ENCODE measurements at regions not wholly inside any gene's neighbourhood (a gene's known extent, or its start where the extent isn't known, plus 50 kb on each side); places are given as distances from the start of the nearest gene placed in this dataset.
A peak's percentile ranks its signal among the peaks of the same experiment; 100 is the strongest.

- Mint-ChIP-seq H3K4me3 (ENCODE audit: low read depth, unreplicated experiment) (peak overlapping the region; percentile 52), H3K36me3 (ENCODE audit: insufficient read depth, unreplicated experiment) (no peaks in the 10 kb centered on the region), H3K4me1 (ENCODE audit: low read depth, unreplicated experiment) (peaks cover 1% of the 10 kb centered on the region), H3K27me3 (ENCODE audit: unreplicated experiment) (no peaks in the 10 kb centered on the region), H3K27ac (ENCODE audit: unreplicated experiment) (peak overlapping the region; percentile 67), H3K9me3 (ENCODE audit: low read depth, unreplicated experiment) (no peaks in the 10 kb centered on the region)
- peak; percentile 48 for DNase-seq
- no TSS peak for BruUV-seq (replicated peaks)
- intact Hi-C loops (cut with micrococcal nuclease; ENCODE audit: unreplicated experiment): loop anchor here (10.0 kb wide), 1 partner anchor 246 kb away; no protein-coding TSS in a partner anchor
- CTCF ChIA-PET: interaction anchor here (1.1 kb wide), 1 partner anchor 173 kb away, joined by 3 read pairs; no protein-coding TSS in a partner anchor
- TF ChIP-seq CTCF (IDR thresholded peaks at IDR 0.05; ENCODE audit: unreplicated experiment): no peak
Measured at GRCh38 chr15:29920515-29920914, 98.2 kb upstream of the TJP1 start.

GRCh38 chr15:29919380-29919881, 97.2 kb upstream of the TJP1 start:
- Mint-ChIP-seq H3K36me3 (ENCODE audit: insufficient read depth, unreplicated experiment) (no peaks in the 10 kb centered on the region), H3K4me3 (ENCODE audit: low read depth, unreplicated experiment) (no peak overlapping the region), H3K4me1 (ENCODE audit: low read depth, unreplicated experiment) (no peaks in the 10 kb centered on the region), H3K9me3 (ENCODE audit: low read depth, unreplicated experiment) (no peaks in the 10 kb centered on the region), H3K27ac (ENCODE audit: unreplicated experiment) (no peak overlapping the region), H3K27me3 (ENCODE audit: unreplicated experiment) (no peaks in the 10 kb centered on the region)
- no peak for TF ChIP-seq CTCF (IDR thresholded peaks at IDR 0.05; ENCODE audit: unreplicated experiment)
- no TSS peak for BruUV-seq (replicated peaks)
- DNase-seq: no peak
- CTCF ChIA-PET: no interaction called here
- intact Hi-C loops (cut with micrococcal nuclease; ENCODE audit: unreplicated experiment): no loop called here

- H3K27me3 Mint-ChIP-seq (ENCODE audit: unreplicated experiment): no peaks in the 10 kb centered on the region
- no peaks in the 10 kb centered on the region for H3K9me3 Mint-ChIP-seq (ENCODE audit: low read depth, unreplicated experiment)
- CTCF ChIA-PET: no interaction called here
- no TSS peak for BruUV-seq (replicated peaks)
- no peaks in the 10 kb centered on the region for H3K36me3 Mint-ChIP-seq (ENCODE audit: insufficient read depth, unreplicated experiment)
- H3K27ac Mint-ChIP-seq (ENCODE audit: unreplicated experiment): no peak overlapping the region
- H3K4me3 Mint-ChIP-seq (ENCODE audit: low read depth, unreplicated experiment): no peak overlapping the region
- DNase-seq: no peak
- H3K4me1 Mint-ChIP-seq (ENCODE audit: low read depth, unreplicated experiment): no peaks in the 10 kb centered on the region
- TF ChIP-seq CTCF (IDR thresholded peaks at IDR 0.05; ENCODE audit: unreplicated experiment): no peak
- intact Hi-C loops (cut with micrococcal nuclease; ENCODE audit: unreplicated experiment): no loop called here
Measured at GRCh38 chr15:29917600-29918597, 95.6 kb upstream of the TJP1 start.

- DNase-seq: no peak
- peaks cover 6% of the 10 kb centered on the region for H3K9me3 Mint-ChIP-seq (ENCODE audit: low read depth, unreplicated experiment)
- no peak for TF ChIP-seq CTCF (IDR thresholded peaks at IDR 0.05; ENCODE audit: unreplicated experiment)
- no peak overlapping the region for H3K27ac Mint-ChIP-seq (ENCODE audit: unreplicated experiment)
- no peak overlapping the region for H3K4me3 Mint-ChIP-seq (ENCODE audit: low read depth, unreplicated experiment)
- no peaks in the 10 kb centered on the region for H3K4me1 Mint-ChIP-seq (ENCODE audit: low read depth, unreplicated experiment)
- no peaks in the 10 kb centered on the region for H3K27me3 Mint-ChIP-seq (ENCODE audit: unreplicated experiment)
- no peaks in the 10 kb centered on the region for H3K36me3 Mint-ChIP-seq (ENCODE audit: insufficient read depth, unreplicated experiment)
- no TSS peak for BruUV-seq (replicated peaks)
- intact Hi-C loops (cut with micrococcal nuclease; ENCODE audit: unreplicated experiment): no loop called here
- CTCF ChIA-PET: no interaction called here
Measured at GRCh38 chr15:29914511-29914926, 92.3 kb upstream of the TJP1 start.

All from Calu3 (cell line).